B cell (primary cell): ENCODE measurements at regions not wholly inside any gene's neighbourhood (a gene's known extent, or its start where the extent isn't known, plus 50 kb on each side); places are given as distances from the start of the nearest gene placed in this dataset.

Experiments used
- ATAC-seq: fragments of 200-7000 bp; cut with Tn5 transposase; one replicate; pipeline ENCODE4 v1.10.0; 2021; ENCODE audit warnings: low read depth, mild to moderate bottlenecking, moderate number of reproducible peaks, moderate library complexity
- CTCF ChIA-PET: fragments of 350-600 bp; sonication (Branson Sonifier 250); formaldehyde crosslinking; loops from one replicate; lab custom pipeline; 2021; ENCODE audit warnings: antibody characterized with exemption, inconsistent platforms; lab: Charles Lee
- POLR2A ChIA-PET: fragments of 350-600 bp; sonication (Branson Sonifier 250); formaldehyde crosslinking; loops from one replicate; lab custom pipeline; 2021; ENCODE audit warnings: antibody characterized with exemption; lab: Charles Lee
- DNase-seq: peaks from one replicate; pipeline ENCODE4 v3.0.0; 2013
- H2AFZ ChIP-seq: 2 replicates; pipeline ENCODE4 v1.6.1; 2012; ENCODE audit warnings: mild to moderate bottlenecking, low read depth, low read length; ENCODE audit not compliant: insufficient read depth, poor library complexity, severe bottlenecking
- H3K27ac ChIP-seq, 2 donors: 1 replicate in 1 of 2; 2 replicates in 1 of 2; pipeline ENCODE4 v1.5.1; 2012 to 2013; ENCODE audit warnings: low read length in 2 of 2, mild to moderate bottlenecking in 2 of 2, moderate library complexity in 1 of 2
- H3K27me3 ChIP-seq, 4 experiments: fragments of 200-600 bp in 1 of 4; sonication (generic) in 1 of 4; replicated peaks in 1 of 4; 1 replicate in 2 of 4; 2 replicates in 2 of 4; pipeline versions ENCODE4 v1.6.1 to v1.7.0; 2013 to 2016; ENCODE audit warnings: low read length in 3 of 4, mild to moderate bottlenecking in 2 of 4, mixed read lengths in 1 of 4, moderate library complexity in 1 of 4; ENCODE audit not compliant: insufficient read depth in 4 of 4, control insufficient read depth in 3 of 4; ENCODE audit errors: control extremely low read depth in 1 of 4
- H3K36me3 ChIP-seq, 2 experiments: replicated peaks in 1 of 2; 1 replicate in 1 of 2; 2 replicates in 1 of 2; pipeline versions ENCODE4 v1.6.1 to v1.7.1; 2013; ENCODE audit warnings: low read length in 1 of 2; ENCODE audit not compliant: insufficient read depth in 2 of 2, control insufficient read depth in 1 of 2; ENCODE audit errors: control extremely low read depth in 1 of 2, extremely low read depth in 1 of 2
- H3K4me1 ChIP-seq, 2 donors: fragments of 200-600 bp in 1 of 2; sonication (generic) in 1 of 2; 1 replicate in 1 of 2; 2 replicates in 1 of 2; pipeline versions ENCODE4 v1.5.1 to v1.6.1; 2013 to 2017; ENCODE audit warnings: low read length in 2 of 2; ENCODE audit not compliant: control insufficient read depth in 2 of 2, insufficient read depth in 2 of 2
- H3K4me2 ChIP-seq: replicated peaks from 2 replicates; pipeline ENCODE3; 2012; ENCODE audit warnings: mild to moderate bottlenecking, low read depth, low read length; ENCODE audit not compliant: poor library complexity, severe bottlenecking
- H3K4me3 ChIP-seq, 5 experiments: fragments of 200-600 bp in 1 of 5; sonication (generic) in 1 of 5; 1 replicate in 3 of 5; 2 replicates in 2 of 5; pipeline versions ENCODE4 v1.5.1 to v1.7.0; 2011 to 2016; ENCODE audit warnings: low read length in 4 of 5, mild to moderate bottlenecking in 4 of 5, low read depth in 2 of 5, control low read depth in 1 of 5, moderate library complexity in 1 of 5; ENCODE audit not compliant: insufficient read depth in 1 of 5; ENCODE audit errors: control extremely low read depth in 1 of 5, extremely low read depth in 1 of 5
- H3K79me2 ChIP-seq: fragments of 200-600 bp; sonication (generic); one replicate; pipeline ENCODE4 v1.6.0; 2016; ENCODE audit warnings: low read length; ENCODE audit not compliant: control insufficient read depth, insufficient read depth
- H3K9ac ChIP-seq: fragments of 200-600 bp; sonication (generic); 2 replicates; pipeline ENCODE4 v1.6.1; 2017; ENCODE audit warnings: mild to moderate bottlenecking, low read length, moderate library complexity
- H3K9me3 ChIP-seq, 3 donors: one replicate each; pipeline versions ENCODE4 v1.6.1 to v1.7.1; 2013; ENCODE audit warnings: low read length in 2 of 3; ENCODE audit not compliant: control insufficient read depth in 2 of 3, insufficient read depth in 1 of 3; ENCODE audit errors: control extremely low read depth in 1 of 3
- H4K20me1 ChIP-seq: 2 replicates; pipeline ENCODE4 v1.6.0; 2012; ENCODE audit warnings: mild to moderate bottlenecking, low read length; ENCODE audit not compliant: insufficient read depth, control insufficient read depth, poor library complexity, severe bottlenecking
- H3K27ac Mint-ChIP-seq: one replicate; pipeline ENCODE4 v1.8.0; 2021; ENCODE audit warnings: mixed read lengths
- H3K27me3 Mint-ChIP-seq: one replicate; pipeline ENCODE4 v1.8.0; 2021; ENCODE audit warnings: mixed read lengths
- H3K4me1 Mint-ChIP-seq: one replicate; pipeline ENCODE4 v1.8.0; 2021; ENCODE audit warnings: mixed read lengths
- H3K4me3 Mint-ChIP-seq: one replicate; pipeline ENCODE4 v1.8.0; 2021; ENCODE audit warnings: mixed read lengths
- H3K9me3 Mint-ChIP-seq: one replicate; pipeline ENCODE4 v1.8.0; 2022; ENCODE audit warnings: mixed read lengths; ENCODE audit not compliant: insufficient read depth
- EZH2 ChIP-seq: IDR thresholded peaks from 2 replicates; pipeline ENCODE4 v1.6.1; 2012; ENCODE audit warnings: borderline replicate concordance, low read depth, mild to moderate bottlenecking, moderate library complexity, low read length; ENCODE audit not compliant: insufficient read depth, poor library complexity, severe bottlenecking
- WGBS: methylation state at CpG from one replicate; pipeline ENCODE4 v1.1.5; 2013; ENCODE audit warnings: missing lambda C conversion rate; ENCODE audit not compliant: insufficient coverage; 5-methylcytosine and 5-hydroxymethylcytosine counted together
- intact Hi-C: fragments of 100-400 bp; cut with micrococcal nuclease; formaldehyde crosslinking; loops from one replicate; pipeline ENCODE4 v1.10.0; 2022
- TF ChIP-seq, protein P1 (sequence below): fragments of 200-600 bp; IDR thresholded peaks from one replicate; pipeline ENCODE4 v1.8.0; 2022; ENCODE audit warnings: antibody characterized with exemption, mild to moderate bottlenecking

DNA sequence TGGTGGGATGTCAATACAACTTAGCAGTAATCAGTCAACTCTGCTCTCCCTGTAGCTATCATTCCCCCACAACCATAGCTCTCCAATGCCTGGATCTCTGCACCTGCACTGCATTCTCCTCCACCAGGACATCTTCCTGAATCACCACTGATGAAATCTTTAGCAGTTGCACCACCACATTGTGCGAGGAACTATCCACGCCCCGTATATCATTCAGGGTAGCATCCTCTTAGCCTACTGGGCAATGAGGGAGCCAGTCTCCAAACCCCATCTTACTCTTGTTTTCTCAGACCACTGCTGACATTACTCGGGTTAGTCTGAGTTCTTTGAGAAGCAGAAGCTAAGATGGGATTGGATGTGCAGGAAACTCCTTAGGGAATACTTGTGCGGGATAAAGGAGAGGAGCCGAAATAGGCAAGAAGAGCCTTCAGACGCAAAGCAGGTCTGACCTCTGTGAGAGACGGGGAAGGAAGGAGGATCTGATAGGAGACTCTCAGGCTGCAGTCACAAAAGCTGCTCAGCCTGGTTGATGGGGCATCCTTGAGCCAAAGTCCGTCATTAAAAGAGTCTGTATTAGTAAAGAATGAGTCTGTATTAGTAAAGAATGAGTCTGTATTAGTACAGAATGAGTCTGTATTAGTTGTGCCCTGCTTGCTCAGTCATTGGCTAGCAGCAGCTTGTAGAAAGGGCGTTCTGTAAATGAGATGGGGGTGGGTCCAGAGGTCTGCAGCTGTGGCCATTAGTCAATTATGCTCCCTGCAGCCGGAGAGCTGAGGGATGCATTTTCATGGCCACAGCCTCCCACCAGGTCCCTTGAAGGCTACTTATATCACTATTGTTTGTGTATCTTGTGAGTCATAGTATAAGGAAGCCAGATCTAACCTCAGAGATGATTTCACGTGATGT, 49.6 kb upstream of the RASSF3 start:
- WGBS = 89% methylated on average over 10 of the region's 12 CpGs

More for the DNA sequence above, 49.6 kb upstream of the RASSF3 start:
- Mint-ChIP-seq H3K9me3 (no peaks in the 10 kb centered on the region), H3K4me1 (no peaks in the 10 kb centered on the region), H3K27ac (no peak overlapping the region), H3K4me3 (no peak overlapping the region), H3K27me3 (no peaks in the 10 kb centered on the region)
- CTCF ChIA-PET = interaction anchor here (4.7 kb wide), 1 partner anchor 11 kb away, joined by 25 read pairs; no protein-coding TSS in a partner anchor
- ATAC-seq (no peak), DNase-seq (no peak)
- no peaks in the 10 kb centered on the region for H3K9me3 ChIP-seq
- no peaks in the 10 kb centered on the region for H3K27me3 ChIP-seq
- POLR2A ChIA-PET = interaction anchor here (0.6 kb wide), 1 partner anchor 61 kb away, joined by 3 read pairs; no protein-coding TSS in a partner anchor
- intact Hi-C loops = no loop called here
- H3K36me3 ChIP-seq = no peaks in the 10 kb centered on the region
- no peaks in the 10 kb centered on the region for H3K79me2 ChIP-seq
- no peak overlapping the region for H3K4me2 ChIP-seq
- no peak overlapping the region for H2AFZ ChIP-seq
- TF ChIP-seq EZH2 = no peak
- TF ChIP-seq, protein P1, sequence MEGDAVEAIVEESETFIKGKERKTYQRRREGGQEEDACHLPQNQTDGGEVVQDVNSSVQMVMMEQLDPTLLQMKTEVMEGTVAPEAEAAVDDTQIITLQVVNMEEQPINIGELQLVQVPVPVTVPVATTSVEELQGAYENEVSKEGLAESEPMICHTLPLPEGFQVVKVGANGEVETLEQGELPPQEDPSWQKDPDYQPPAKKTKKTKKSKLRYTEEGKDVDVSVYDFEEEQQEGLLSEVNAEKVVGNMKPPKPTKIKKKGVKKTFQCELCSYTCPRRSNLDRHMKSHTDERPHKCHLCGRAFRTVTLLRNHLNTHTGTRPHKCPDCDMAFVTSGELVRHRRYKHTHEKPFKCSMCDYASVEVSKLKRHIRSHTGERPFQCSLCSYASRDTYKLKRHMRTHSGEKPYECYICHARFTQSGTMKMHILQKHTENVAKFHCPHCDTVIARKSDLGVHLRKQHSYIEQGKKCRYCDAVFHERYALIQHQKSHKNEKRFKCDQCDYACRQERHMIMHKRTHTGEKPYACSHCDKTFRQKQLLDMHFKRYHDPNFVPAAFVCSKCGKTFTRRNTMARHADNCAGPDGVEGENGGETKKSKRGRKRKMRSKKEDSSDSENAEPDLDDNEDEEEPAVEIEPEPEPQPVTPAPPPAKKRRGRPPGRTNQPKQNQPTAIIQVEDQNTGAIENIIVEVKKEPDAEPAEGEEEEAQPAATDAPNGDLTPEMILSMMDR = no peak
- no peaks in the 10 kb centered on the region for H3K4me1 ChIP-seq
- H4K20me1 ChIP-seq = no peaks in the 10 kb centered on the region
- no peak overlapping the region for H3K9ac ChIP-seq
- no peak overlapping the region for H3K4me3 ChIP-seq
- no peak overlapping the region for H3K27ac ChIP-seq
